HG03575 (cell line): ENCODE measurements at regions not wholly inside any gene's neighbourhood (a gene's known extent, or its start where the extent isn't known, plus 50 kb on each side); places are given as distances from the start of the nearest gene placed in this dataset.
"Not testable (repeated sequence)": the region's sequence is repeated elsewhere in the genome, so short reads cannot be mapped to it uniquely, and the experiment has no call there.

ENCODE experiments used
- ATAC-seq: cut with Tn5 transposase; IDR thresholded peaks from one replicate; pipeline ENCODE4 v1.9.1; 2021; ENCODE audit not compliant: unreplicated experiment, insufficient number of reproducible peaks, low FRiP score; ENCODE audit errors: extremely low read depth

DNA sequence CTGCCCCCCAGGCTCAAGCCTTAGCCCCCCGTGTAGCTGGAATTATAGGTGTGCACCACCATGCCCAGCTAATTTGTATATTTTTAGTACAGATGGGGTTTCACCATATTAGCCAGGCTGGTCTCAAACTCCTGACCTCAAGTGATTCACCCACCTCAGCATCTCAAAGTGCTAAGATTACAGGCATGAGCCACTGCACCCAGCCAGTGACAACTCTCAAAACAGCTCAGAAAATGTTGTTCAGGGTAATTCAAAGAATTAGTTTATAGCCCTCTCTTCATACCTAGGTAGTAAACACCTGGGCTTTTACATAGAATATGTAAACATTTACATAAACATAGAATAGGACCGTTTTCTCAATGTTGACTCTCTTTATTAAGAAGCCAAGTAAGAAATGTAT, 168.7 kb downstream of the ENC1 start:
- ATAC-seq, result no peak

DNA sequence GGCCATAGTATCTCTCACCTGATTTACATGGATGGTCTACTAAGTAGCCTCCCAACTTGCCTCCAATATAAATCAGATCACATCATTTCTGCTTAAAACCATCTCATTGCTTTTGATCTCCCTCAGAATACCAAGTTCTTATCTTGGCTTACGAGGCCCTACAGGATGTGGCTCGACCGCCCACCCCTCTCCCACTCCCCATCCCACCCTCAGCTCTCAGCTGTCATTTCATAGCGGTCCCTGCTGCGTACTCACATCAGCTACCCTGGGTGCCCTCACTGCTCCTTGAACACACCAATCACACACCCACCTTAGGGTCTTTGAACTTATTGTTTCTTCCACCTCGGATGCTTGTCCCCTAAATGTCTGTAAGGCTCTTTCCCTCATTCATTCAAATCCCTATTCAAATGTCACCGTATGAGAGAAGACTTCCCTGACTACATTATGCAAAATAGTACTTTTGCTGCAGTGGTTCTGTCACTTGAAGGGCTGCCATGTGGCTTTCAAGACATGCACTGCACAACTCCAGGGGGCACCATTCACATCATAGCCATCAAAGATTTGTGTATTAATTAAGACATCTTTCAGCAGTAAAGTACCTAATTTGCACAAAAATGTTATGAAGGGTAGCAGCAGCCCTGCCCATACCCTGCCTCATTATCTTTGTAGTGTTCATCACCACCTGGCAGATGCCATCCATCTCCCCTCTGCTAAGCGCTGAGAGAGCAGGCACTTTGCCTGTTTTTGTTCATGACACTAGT, 171.1 kb downstream of the ENC1 start:
- ATAC-seq, result no peak

DNA sequence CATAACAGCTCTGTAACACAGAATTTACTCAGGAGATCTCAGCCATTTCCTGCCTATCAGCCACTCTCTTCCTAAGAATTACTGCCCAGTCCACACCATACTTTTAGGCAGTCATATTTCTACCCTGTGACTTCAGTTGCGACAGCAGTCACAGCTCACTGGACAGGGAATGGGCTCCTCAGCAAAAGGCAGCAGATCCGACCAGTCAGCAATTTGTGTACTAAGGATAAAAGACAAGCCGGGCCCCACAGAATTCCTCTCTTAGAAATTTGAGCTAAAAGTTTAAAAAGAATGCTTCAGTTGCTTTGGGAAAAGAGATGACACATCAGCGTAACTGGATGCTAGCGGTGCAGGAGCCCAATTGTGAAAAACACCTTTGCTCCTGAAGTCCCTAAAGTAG, 172.1 kb downstream of the ENC1 start:
- ATAC-seq, result no peak

DNA sequence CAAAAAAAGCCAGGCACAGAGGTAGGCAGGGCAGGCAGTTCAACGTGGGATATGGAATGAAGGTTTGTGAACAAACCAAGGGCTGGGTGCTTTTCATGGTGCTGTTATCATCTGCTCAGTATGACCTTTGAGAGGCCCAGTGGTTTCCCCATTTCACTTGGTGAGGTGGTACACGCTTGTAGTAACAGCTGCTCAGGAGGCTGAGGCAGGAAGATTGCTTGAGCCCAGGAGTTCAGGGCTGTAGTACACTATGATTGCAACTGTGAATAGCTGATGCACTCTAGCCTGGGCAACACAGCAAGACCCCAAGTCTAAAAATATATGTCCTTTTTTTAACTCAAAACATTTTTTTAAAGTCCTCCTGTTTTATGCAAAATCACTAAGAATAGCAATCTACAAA, 174.8 kb downstream of the ENC1 start:
- ATAC-seq, result no peak

DNA sequence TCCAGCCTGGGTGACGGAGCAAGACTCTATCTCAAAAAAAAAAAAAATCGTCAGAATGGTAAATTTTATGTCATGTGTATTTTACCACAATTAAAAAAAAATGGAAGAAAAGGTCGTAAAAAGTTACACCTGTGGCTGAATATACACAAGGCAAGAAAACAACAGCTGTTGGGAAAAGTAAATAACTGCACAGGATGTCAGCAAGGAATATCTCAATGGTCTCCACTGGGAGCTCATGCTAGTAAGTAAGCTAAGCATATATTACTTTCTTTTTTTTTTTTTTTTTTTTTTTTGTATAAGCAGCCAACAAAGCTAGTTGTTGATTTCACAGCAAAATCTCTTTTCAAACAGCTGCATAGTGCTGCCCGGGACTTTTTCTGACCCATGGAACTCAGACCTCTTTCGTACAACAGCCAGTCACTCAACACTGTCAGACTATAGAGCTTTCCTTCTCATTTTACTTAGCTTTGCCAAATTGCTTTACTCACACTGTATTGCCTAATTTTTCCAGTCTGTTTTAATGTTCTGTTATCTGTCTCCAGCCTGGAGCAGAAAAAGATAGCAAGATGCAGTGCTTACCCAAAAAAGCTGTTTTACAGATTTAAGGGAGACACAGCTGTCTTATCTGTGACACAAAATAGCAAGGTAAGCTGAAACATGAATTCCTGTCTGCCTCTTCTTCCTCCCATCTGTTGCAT, 175.9 kb downstream of the ENC1 start:
- ATAC-seq, result no peak

DNA sequence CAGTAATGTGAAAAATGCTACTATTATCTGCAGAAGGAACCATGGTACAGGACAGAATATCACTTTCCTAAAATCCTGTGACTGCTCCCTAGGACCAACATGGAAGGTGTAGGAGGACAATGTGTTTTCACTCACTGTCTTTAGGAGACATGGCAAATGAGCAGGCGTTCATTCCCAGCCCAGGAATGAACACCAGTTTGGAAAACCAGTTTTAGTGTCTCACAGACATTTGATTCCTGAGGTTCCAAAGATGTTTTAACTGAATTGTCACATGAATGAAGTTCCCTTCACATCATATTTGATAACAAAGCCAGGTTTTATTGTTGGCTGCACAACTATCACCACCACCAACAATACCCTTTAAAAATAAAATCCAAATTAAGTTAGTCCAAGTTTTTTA, 178.2 kb downstream of the ENC1 start:
- ATAC-seq, result no peak

DNA sequence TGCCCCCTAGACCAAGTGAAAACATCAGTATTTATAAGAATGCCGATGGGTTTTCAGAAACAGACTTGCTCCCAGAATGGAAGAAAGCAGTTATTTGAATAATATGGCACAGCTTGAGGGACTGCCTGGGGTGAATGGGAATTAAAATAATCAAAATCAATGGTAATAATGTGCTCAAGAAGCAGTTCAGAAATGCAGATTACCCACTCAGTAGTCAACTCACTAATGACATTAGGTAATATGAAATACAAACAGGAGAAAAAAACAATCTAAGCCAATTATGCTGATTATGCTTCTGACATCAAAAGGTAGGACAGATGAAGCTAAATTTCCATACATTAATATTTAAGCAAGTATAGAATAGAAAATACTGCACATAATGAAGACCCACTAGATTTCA, 179.3 kb downstream of the ENC1 start:
- no peak for ATAC-seq

DNA sequence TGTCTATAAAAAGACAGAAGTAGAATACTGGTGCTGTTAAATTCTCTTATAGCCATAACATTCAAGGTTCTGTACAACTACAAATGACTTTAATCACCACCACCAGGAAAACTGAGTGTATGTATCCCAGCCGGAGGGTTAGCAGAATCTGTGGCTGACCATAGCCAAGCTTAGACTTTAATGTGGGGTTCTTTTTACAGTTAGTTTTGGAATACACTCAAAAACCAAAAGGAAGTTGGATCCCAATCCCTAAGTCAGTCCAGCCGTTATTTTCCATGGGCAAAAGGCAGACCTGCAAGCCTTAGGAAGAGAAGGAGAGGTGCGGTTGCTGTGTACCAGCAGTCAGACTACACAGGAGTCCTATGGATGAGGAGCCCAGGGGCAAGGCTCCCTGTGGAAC, 179.8 kb downstream of the ENC1 start:
- ATAC-seq, result no peak

DNA sequence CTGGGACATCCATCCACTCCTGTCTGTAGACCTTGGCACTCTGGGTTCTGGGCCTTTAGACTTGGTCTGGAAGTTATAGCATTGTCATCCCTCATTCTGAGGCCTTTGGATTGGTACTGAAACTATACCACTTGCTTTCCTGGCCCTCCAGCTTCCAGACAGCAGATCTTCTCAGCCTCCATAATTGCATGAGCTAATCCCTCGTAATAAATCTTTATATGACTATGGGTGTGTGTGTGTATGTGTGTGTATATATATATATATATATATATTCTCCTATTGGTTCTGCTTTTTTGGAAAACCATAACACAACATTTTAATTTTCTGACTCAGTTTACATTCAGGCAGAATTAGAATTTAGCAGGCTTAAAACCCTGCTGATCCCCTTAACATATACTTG, 180.5 kb downstream of the ENC1 start:
- no peak for ATAC-seq

DNA sequence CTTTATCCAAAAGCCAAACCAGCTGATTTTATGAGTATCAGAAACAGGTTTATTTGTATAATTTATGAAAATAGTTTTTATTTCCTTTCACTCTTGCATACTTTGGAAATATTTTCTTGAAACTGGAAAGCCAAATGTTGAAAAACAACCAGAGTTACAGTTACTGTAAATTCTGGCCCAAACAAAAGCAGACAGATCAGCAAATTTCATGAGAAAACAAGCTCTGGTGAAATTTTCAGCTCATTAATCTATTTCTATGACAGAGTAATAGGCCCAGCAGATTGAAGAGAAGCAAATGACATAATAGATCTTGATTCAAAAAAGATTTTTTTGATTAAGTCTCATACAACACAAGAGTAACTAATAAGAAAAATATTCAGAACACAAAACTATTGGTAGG, 182.7 kb downstream of the ENC1 start:
- ATAC-seq, result no peak

DNA sequence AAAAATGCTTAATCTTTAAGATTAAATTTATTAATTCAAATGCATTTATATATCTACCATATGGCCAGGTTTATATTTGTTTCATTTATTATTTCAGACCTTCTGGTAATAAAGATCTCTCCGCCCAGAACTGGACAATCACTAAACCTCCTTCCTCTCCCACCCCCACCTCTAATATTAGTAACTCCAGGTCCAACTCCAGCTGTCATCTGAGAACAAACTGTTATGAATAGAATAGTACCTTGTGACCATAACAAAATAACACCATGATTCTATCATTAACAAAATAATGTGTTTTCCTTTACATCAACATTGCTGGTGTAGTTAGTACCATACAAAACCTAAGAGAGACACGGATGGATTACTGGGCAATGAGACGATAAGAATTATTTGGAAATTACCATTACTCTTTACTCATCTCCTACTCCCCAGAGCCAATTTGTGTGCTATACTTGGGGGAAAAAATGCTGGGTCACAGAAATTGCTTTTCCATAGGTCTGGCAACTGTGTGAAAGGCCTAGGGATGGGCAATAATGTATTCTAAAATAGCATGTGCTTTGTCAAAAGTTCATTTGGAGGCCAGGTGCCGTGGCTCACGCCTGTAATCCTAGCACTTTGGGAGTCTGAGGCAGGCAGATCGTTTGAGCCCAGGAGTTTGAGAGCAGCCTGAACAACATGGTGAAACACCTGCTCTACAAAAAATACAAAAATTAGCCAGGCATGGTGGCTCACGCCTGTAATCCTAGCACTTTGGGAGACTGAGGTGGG, 186.1 kb downstream of the ENC1 start:
- ATAC-seq, result no peak

DNA sequence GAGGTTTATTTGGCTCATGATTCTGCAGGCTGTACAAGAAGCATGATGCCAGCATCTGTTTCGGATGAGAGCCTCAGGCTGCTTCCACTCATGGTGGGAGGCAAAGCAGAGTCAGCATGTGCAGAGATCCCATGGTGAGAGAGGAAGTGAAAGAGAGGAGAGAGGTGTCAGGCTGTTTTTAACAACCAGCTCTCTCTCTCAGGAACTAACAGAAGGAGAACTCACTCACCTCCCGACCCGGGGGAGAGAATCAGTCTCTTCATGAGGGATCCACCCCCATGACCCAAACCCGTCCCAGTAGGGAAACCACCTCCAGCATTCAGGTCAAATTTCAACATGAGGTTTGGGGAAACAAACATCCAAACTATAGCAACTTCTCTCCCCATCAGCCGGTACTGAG, 187.7 kb downstream of the ENC1 start:
- no peak for ATAC-seq

DNA sequence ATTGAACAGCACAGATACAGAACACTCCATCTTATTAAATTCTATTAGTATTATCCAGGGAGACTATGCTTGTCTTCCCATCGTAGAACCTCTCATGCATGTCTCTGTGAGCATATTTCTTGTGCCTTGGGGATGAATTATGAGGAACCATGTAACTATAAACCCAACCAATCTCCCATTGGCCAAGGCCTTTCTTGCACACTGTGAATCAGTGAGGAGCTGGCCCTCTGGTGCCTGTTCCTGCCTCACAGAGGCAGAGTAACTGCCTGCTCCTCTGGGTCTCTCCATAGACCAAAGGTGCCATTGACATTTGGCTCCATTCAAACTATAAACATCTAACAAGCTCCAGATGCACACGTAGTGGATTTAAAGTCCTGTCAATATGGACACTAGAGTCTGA, 190.4 kb downstream of the ENC1 start:
- ATAC-seq, result no peak

DNA sequence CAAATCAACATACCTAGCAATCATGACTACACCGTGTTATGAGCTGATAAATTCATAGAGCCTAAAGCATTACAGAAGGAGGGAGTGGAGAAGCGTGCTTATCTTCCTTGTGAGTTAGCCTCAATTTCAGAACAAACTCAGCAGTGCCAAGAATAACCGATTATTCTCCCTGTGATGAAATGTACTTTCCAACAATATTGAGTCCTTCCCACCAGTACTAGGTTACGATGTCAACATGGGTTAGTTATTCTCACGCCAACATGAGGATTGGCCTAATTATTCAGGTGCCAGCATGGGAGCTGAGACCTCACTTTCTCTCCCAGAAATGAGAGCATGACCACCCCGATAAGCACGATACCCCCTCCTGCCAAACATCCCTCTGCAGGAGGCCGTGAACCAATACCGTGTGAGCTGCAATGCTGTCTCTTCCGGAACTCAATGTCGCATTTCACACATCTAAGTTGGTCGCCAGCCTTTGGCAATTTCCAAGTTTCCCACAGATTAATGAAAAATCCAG, 193.7 kb downstream of the ENC1 start:
- no peak for ATAC-seq

DNA sequence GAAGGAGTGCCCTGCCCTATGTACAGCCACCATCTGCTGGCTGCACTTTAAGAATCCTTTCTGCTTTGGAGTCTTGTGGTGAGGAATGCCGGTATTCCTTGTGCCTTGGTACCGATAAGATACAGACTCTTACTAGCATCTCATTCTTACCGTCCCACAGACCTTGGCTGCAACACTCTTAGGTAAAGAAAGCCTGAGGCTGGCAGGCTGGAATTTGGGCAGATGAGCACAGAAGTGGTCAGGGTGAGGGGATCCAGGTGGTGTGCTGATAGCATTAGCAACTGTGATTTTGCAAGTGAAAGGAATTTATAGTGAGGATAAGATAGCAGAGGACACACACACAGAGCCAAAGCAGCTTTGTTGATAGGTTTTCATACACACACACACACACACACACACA, 198.1 kb downstream of the ENC1 start:
- no peak for ATAC-seq

DNA sequence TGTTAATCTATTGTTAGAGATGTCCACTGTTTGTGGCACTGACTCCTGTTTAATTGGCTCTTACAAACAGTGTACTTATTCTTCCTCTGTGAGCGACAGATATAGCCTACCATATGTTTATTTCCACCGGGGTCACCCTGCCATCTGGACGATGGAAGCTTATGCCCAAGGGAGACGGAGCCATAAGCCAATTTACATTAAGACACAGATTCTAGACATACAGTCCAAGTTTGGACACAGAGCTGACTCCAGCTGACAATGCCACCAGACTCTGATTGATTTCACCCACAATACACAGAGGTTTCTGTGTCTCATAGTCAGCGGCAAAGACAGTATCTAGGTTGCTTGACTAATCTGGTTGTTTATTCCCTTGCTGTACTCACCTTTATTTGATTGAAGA, 198.9 kb downstream of the ENC1 start:
- no peak for ATAC-seq

DNA sequence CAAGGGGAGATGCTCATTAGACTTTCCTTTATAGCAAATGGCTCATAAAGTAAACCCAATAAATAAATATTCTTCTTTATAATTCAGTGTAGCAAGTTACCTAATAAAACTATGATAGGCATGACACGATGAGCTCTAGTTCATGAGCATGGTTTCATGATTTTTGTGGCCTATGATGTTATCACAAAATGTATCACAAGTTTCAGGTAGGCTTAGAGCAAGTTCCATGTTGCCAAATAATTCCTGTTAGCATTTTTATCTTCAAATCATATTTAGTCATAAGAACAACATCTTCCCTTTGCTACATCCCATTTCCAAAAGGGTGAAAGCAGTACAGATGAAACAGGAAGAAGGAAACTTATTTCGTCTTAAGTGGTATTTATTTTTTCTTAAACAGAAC, 200.2 kb downstream of the ENC1 start:
- ATAC-seq, result no peak

DNA sequence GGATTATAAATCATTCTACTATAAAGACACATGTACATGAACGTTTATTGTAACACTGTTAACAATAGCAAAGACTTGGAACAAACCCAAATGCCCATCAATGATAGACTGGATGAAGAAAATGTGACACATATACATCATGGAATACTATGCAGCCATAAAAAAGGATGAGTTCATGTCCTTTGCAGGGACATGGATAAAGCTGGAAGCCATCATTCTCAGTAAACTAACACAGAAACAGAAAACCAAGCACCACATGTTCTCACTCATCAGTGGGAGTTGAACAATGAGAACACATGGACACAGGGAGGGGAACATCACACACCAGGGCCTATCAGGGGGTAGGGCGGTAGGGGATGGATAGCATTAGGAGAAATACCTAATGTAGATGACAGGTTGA, 202.7 kb downstream of the ENC1 start:
- ATAC-seq, result not testable (repeated sequence)

DNA sequence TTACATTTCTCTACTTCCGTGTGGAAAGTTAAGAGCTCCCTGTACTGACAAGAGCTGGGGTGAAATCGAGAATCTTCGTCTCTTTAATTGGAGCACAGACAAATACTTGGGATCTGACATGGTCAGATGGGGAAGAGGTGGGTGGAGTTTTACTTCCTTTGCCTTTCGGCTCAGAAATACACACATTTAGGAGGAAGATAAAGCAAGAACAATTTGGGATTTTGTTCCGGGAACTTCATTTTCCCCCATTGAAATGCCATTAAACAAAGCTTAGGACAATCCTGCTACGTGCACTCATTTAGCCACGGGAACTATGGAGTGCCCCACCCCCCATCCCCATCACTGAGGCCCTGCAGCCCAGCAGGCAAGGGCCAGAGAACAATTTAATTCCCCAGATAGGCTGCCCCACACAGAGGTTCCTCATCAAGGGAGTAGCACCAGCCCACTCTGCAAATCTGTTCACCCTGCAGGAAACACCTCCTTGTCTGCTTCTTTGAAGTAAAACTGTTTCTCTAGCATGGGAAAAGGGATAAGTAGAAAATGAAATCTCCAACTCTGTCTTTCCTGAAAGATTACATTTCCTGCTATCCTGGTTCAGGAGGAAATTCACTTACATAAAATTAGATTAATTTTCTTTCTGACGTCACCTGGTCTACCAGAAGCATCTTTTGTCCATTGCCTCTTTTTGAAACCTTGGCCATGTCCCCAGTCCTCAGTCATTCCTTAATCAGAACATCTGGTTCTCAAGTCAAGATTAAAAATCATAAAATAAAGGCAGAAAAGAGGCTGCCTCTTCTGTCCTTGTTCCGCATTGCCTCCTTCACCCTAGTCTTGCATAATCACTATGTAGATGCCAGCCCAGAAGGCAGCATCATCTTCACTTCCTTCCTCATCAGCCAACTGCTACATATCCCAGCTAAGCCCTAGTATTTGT, 206.4 kb downstream of the ENC1 start:
- ATAC-seq, result no peak
